Keratinocyte (primary cell): ENCODE measurements at regions not wholly inside any gene's neighbourhood (a gene's known extent, or its start where the extent isn't known, plus 50 kb on each side); places are given as distances from the start of the nearest gene placed in this dataset.

Experiments used
- DNase-seq: peaks from one replicate; pipeline ENCODE4 v3.0.0-alpha.2; 2011; ENCODE audit warnings: low read depth, missing footprints, low spot score
- FAIRE-seq: peaks from 2 replicates; lab custom pipeline; 2011; peaks lifted over from hg19 to GRCh38; lab: Jason Lieb, UNC
- H2AFZ ChIP-seq: 2 replicates; pipeline ENCODE4 v1.6.0; 2012; ENCODE audit warnings: low read length, control low read depth, inconsistent platforms; ENCODE audit not compliant: control insufficient read depth
- H3K27ac ChIP-seq: 2 replicates; pipeline ENCODE4 v1.5.1; 2011; ENCODE audit warnings: low read length; ENCODE audit not compliant: control insufficient read depth, insufficient read depth
- H3K27me3 ChIP-seq: 3 replicates; pipeline ENCODE4 v1.6.0; 2011; ENCODE audit warnings: low read length; ENCODE audit not compliant: control insufficient read depth, insufficient read depth; ENCODE audit errors: extremely low read depth
- H3K36me3 ChIP-seq, 2 experiments: 2 replicates in 1 of 2; 3 replicates in 1 of 2; pipeline ENCODE4 v1.5.1; 2011; ENCODE audit warnings: low read length in 2 of 2, mild to moderate bottlenecking in 1 of 2; ENCODE audit not compliant: control insufficient read depth in 2 of 2, insufficient read depth in 2 of 2; ENCODE audit errors: extremely low read depth in 1 of 2
- H3K4me1 ChIP-seq: 3 replicates; pipeline ENCODE4 v1.5.1; 2011; ENCODE audit warnings: low read length; ENCODE audit not compliant: control insufficient read depth, insufficient read depth; ENCODE audit errors: extremely low read depth
- H3K4me2 ChIP-seq: 3 replicates; pipeline ENCODE4 v1.6.0; 2011; ENCODE audit warnings: low read depth, low read length; ENCODE audit not compliant: control insufficient read depth, insufficient read depth; ENCODE audit errors: extremely low read depth
- H3K4me3 ChIP-seq, 3 experiments: fragments of 200-600 bp in 1 of 3; sonication (generic) in 1 of 3; 2 replicates in 2 of 3; 3 replicates in 1 of 3; pipeline ENCODE4 v1.5.1; 2011 to 2016; ENCODE audit warnings: low read length in 3 of 3, mild to moderate bottlenecking in 3 of 3, control low read depth in 2 of 3, inconsistent platforms in 1 of 3, low read depth in 1 of 3, mixed read lengths in 1 of 3, mixed run types in 1 of 3, moderate library complexity in 1 of 3; ENCODE audit not compliant: control insufficient read depth in 2 of 3, insufficient read depth in 2 of 3; ENCODE audit errors: extremely low read depth in 1 of 3
- H3K79me2 ChIP-seq: 2 replicates; pipeline ENCODE4 v1.6.0; 2012; ENCODE audit warnings: low read length; ENCODE audit not compliant: control insufficient read depth, insufficient read depth
- H3K9ac ChIP-seq: 3 replicates; pipeline ENCODE4 v1.6.0; 2011; ENCODE audit warnings: low read length; ENCODE audit not compliant: control insufficient read depth, insufficient read depth; ENCODE audit errors: extremely low read depth
- H3K9me1 ChIP-seq: 3 replicates; pipeline ENCODE4 v1.6.0; 2011; ENCODE audit warnings: low read length; ENCODE audit not compliant: control insufficient read depth, insufficient read depth; ENCODE audit errors: extremely low read depth
- H3K9me3 ChIP-seq: 2 replicates; pipeline ENCODE4 v1.5.1; 2012; ENCODE audit warnings: low read depth, low read length; ENCODE audit not compliant: control insufficient read depth
- H4K20me1 ChIP-seq: 3 replicates; pipeline ENCODE4 v1.6.0; 2011; ENCODE audit warnings: low read length; ENCODE audit not compliant: control insufficient read depth, insufficient read depth; ENCODE audit errors: extremely low read depth
- CTCF ChIP-seq, 3 experiments: IDR thresholded peaks in 1 of 3; conservative IDR thresholded peaks in 1 of 3; optimal IDR thresholded peaks in 1 of 3; 2 replicates in 2 of 3; 3 replicates in 1 of 3; pipeline versions ENCODE3 to v1.5.1; 2011; ENCODE audit warnings: low read length in 3 of 3, mild to moderate bottlenecking in 3 of 3, moderate library complexity in 2 of 3, control low read depth in 1 of 3, inconsistent platforms in 1 of 3; ENCODE audit not compliant: insufficient read depth in 2 of 3; ENCODE audit errors: extremely low read depth in 1 of 3
- EZH2 ChIP-seq: IDR thresholded peaks from one replicate; pipeline ENCODE4 v1.6.1; 2012; ENCODE audit warnings: inconsistent platforms, mild to moderate bottlenecking, low read length, moderate library complexity
- dilution Hi-C: fragments of 300-500 bp; cut with MboI; formaldehyde crosslinking; loops from one replicate; pipeline ENCODE4 v1.7.0; 2020; ENCODE audit warnings: low sequenced_read_pairs; ENCODE audit not compliant: extremely low pct_ligation_motif_present

- no peaks in the 10 kb centered on the region for H3K9me3 ChIP-seq
- no peaks in the 10 kb centered on the region for H3K36me3 ChIP-seq
- no peak overlapping the region for H3K27ac ChIP-seq
- no peaks in the 10 kb centered on the region for H3K79me2 ChIP-seq
- H3K9me1 ChIP-seq: no peaks in the 10 kb centered on the region
- no peaks in the 10 kb centered on the region for H3K4me1 ChIP-seq
- FAIRE-seq: no peak
- H3K27me3 ChIP-seq: no peaks in the 10 kb centered on the region
- TF ChIP-seq EZH2: no peak
- TF ChIP-seq CTCF (optimal IDR thresholded peaks at IDR 0.05 in 1 of 3, IDR thresholded peaks at IDR 0.05 in 1 of 3, conservative IDR thresholded peaks at IDR 0.05 in 1 of 3; ENCODE audit: extremely low read depth in 1 of 3, insufficient read depth in 2 of 3, low read length in 3 of 3): no peak
- no peak for DNase-seq
- H3K4me2 ChIP-seq: no peak overlapping the region
- H3K9ac ChIP-seq: no peak overlapping the region
- H2AFZ ChIP-seq: no peak overlapping the region
- no peaks in the 10 kb centered on the region for H4K20me1 ChIP-seq
- dilution Hi-C loops: loop anchor here (25.0 kb wide), 1 partner anchor 337 kb away; the partner anchor contains the start of gene RGMB
- no peak overlapping the region for H3K4me3 ChIP-seq
These were observed 347.8 kb upstream of the RGMB start for GRCh38 chr5:98425640-98426039.

GRCh38 chr5:98428806-98429205 is 344.7 kb upstream of the RGMB start:
- no peak for DNase-seq

More at GRCh38 chr5:98428806-98429205, 344.7 kb upstream of the RGMB start:
- TF ChIP-seq CTCF (optimal IDR thresholded peaks at IDR 0.05 in 1 of 3, IDR thresholded peaks at IDR 0.05 in 1 of 3, conservative IDR thresholded peaks at IDR 0.05 in 1 of 3; ENCODE audit: extremely low read depth in 1 of 3, insufficient read depth in 2 of 3, low read length in 3 of 3) (no peak), EZH2 (no peak)
- Histone ChIP-seq H3K27me3 (no peaks in the 10 kb centered on the region), H3K36me3 (no peaks in the 10 kb centered on the region), H3K4me2 (no peak overlapping the region), H3K9me1 (no peaks in the 10 kb centered on the region), H3K9me3 (no peaks in the 10 kb centered on the region), H2AFZ (no peak overlapping the region), H3K4me3 (no peak overlapping the region), H3K27ac (no peak overlapping the region), H3K9ac (no peak overlapping the region), H3K4me1 (peaks cover 2% of the 10 kb centered on the region), H4K20me1 (no peaks in the 10 kb centered on the region), H3K79me2 (no peaks in the 10 kb centered on the region)
- peak; percentile 51 for FAIRE-seq
- dilution Hi-C loops: loop anchor here (25.0 kb wide), 1 partner anchor 333 kb away; the partner anchor contains the start of gene RGMB
